Ascending aorta (tissue), 2 donors: ENCODE measurements at regions not wholly inside any gene's neighbourhood (a gene's known extent, or its start where the extent isn't known, plus 50 kb on each side); places are given as distances from the start of the nearest gene placed in this dataset.
A peak's percentile ranks its signal among the peaks of the same experiment; 100 is the strongest.

ENCODE experiments used
- DNase-seq, 2 donors: peaks; one replicate each; pipeline ENCODE4 v3.0.0-alpha.2; 2019; ENCODE audit warnings: low spot score in 2 of 2
- H3K27ac ChIP-seq, 2 donors: fragments of 200-600 bp; sonication (generic); one replicate each; pipeline ENCODE4 v1.5.1; 2016 to 2017; ENCODE audit warnings: mild to moderate bottlenecking in 1 of 2
- H3K27me3 ChIP-seq: fragments of 200-600 bp; sonication (generic); one replicate; pipeline ENCODE4 v1.5.1; 2017
- H3K36me3 ChIP-seq, 2 donors: fragments of 200-600 bp; sonication (generic); one replicate each; pipeline ENCODE4 v1.5.1; 2016
- H3K4me1 ChIP-seq, 2 donors: fragments of 200-600 bp; sonication (generic); one replicate each; pipeline ENCODE4 v1.5.1; 2016 to 2017; ENCODE audit warnings: mild to moderate bottlenecking in 1 of 2
- H3K4me3 ChIP-seq, 2 donors: fragments of 200-600 bp; sonication (generic); one replicate each; pipeline ENCODE4 v1.5.1; 2016 to 2017; ENCODE audit warnings: mild to moderate bottlenecking in 1 of 2
- H3K9me3 ChIP-seq, 2 donors: fragments of 200-600 bp; sonication (generic); one replicate each; pipeline ENCODE4 v1.5.1; 2016
- CTCF ChIP-seq, 3 experiments: fragments of 200-600 bp in 2 of 3; fragments of 450-650 bp in 1 of 3; sonication (generic) in 2 of 3; IDR thresholded peaks; one replicate each; pipeline ENCODE4 v1.5.1; 2016 to 2019; ENCODE audit warnings: antibody characterized with exemption in 3 of 3, mild to moderate bottlenecking in 1 of 3, moderate library complexity in 1 of 3
- intact Hi-C: fragments of 100-400 bp; cut with DNase I; formaldehyde crosslinking; loops from one replicate; pipeline ENCODE4 v1.15.1; 2023

GRCh38 chr2:145012806-145013205, 492.9 kb upstream of the ZEB2 start:
- Histone ChIP-seq H3K4me3 (no peak overlapping the region), H3K9me3 (no peaks in the 10 kb centered on the region), H3K27ac (no peak overlapping the region), H3K4me1 (peaks cover under 1 to 12% of the 10 kb centered on the region in 2 donors), H3K36me3 (no peaks in the 10 kb centered on the region), H3K27me3 (no peaks in the 10 kb centered on the region)
- DNase-seq: no peak
- TF ChIP-seq CTCF (IDR thresholded peaks at IDR 0.05): no peak
- intact Hi-C loops: loop anchor here (10.0 kb wide), 1 partner anchor 742 kb away; no protein-coding TSS in a partner anchor

DNA sequence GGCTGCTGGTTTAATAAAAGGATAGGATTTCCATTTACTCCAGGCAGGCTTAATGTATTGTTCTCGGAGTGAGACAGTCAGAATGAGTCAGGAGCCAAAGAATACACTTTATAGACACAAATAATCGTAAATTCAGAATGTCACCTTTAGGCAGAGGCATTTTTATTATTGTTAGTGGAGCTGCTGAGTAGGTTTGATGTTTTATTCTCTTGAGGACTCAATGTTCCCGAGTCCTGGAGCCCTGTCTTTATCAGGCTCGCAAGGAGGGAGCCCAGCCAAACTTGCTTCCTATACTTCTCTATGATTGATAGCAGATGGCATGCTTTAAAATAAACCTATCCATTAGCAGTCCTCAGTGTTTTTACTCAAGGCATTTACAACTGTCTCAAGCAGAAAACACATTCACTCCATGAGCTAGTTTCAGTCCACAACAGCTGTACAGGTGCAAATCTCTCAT, 492.3 kb upstream of the ZEB2 start:
- peak overlapping the region in 1 of 2 donors; percentile 25 for H3K27ac ChIP-seq
- H3K9me3 ChIP-seq: no peaks in the 10 kb centered on the region
- TF ChIP-seq CTCF (IDR thresholded peaks at IDR 0.05): no peak
- DNase-seq: no peak
- H3K4me3 ChIP-seq: no peak overlapping the region
- intact Hi-C loops: loop anchor here (10.0 kb wide), 1 partner anchor 743 kb away; no protein-coding TSS in a partner anchor
- peaks cover 5 to 15% of the 10 kb centered on the region in 2 donors for H3K4me1 ChIP-seq
- no peaks in the 10 kb centered on the region for H3K36me3 ChIP-seq
- H3K27me3 ChIP-seq: no peaks in the 10 kb centered on the region

DNA sequence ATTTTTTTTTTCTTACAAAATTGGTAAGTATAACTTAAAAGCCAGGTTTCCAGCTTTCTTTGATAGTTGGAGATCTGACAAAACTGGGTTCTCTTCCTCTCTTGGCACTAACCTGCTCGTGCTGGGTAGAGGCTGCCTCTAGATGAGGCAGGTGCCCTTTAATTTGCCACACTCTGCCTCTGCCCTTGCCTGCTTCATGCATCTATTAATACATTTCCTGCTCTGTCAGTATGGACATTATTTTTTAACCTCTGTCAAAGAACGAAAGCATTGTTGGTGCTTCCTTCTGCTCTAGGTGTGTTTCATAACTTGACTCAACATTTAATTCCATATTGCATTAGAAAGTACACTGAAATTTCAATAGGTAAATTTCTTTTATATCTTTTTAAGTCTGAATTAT, 490.7 kb upstream of the ZEB2 start:
- no peak for TF ChIP-seq CTCF (IDR thresholded peaks at IDR 0.05)
- Histone ChIP-seq H3K4me1 (peaks cover 5 to 8% of the 10 kb centered on the region in 2 donors), H3K27ac (no peak overlapping the region), H3K36me3 (no peaks in the 10 kb centered on the region), H3K4me3 (no peak overlapping the region), H3K27me3 (no peaks in the 10 kb centered on the region), H3K9me3 (no peaks in the 10 kb centered on the region)
- intact Hi-C loops: loop anchor here (10.0 kb wide), 1 partner anchor 744 kb away; no protein-coding TSS in a partner anchor
- no peak for DNase-seq

DNA sequence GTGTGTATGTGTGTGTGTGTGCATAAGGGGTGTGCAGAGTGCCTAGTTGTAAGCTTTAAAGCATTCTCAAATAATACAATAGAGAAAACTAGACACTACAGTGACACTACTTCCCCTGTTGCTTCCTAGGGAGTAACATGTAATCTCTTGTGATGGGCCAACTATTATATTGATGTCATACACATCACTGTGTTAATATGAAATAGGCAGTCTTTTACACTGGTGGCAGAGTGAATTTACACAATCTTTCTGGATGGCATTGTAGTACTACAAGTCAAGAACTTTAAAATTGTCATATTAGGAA, 488.0 kb upstream of the ZEB2 start:
- intact Hi-C loops: loop anchor here (5.0 to 10.0 kb wide), 3 partner anchors 403 to 553 kb away; no protein-coding TSS in a partner anchor
- Histone ChIP-seq H3K27me3 (no peaks in the 10 kb centered on the region), H3K27ac (peak overlapping the region; percentile 82 to 87), H3K4me3 (peak overlapping the region in 1 of 2 donors; percentile 46), H3K36me3 (no peaks in the 10 kb centered on the region), H3K4me1 (peaks cover 5% of the 10 kb centered on the region in 2 donors), H3K9me3 (no peaks in the 10 kb centered on the region)
- no peak for DNase-seq
- no peak for TF ChIP-seq CTCF (IDR thresholded peaks at IDR 0.05)

- peak overlapping the region; percentile 82 to 87 for H3K27ac ChIP-seq
- no peaks in the 10 kb centered on the region for H3K27me3 ChIP-seq
- H3K4me3 ChIP-seq: peak overlapping the region in 1 of 2 donors; percentile 46
- DNase-seq: peak in 1 of 2 donors; percentile 87
- H3K36me3 ChIP-seq: no peaks in the 10 kb centered on the region
- no peaks in the 10 kb centered on the region for H3K9me3 ChIP-seq
- peaks cover 5% of the 10 kb centered on the region in 2 donors for H3K4me1 ChIP-seq
- TF ChIP-seq CTCF (IDR thresholded peaks at IDR 0.05): no peak
- intact Hi-C loops: loop anchor here (5.0 to 10.0 kb wide), 3 partner anchors 403 to 553 kb away; no protein-coding TSS in a partner anchor
Measured at GRCh38 chr2:145007093-145007959, 487.4 kb upstream of the ZEB2 start.
